NCI-H1417 treated with DMSO at 0.1 percent for 48 hours (cell line): ENCODE measurements at regions not wholly inside any gene's neighbourhood (a gene's known extent, or its start where the extent isn't known, plus 50 kb on each side); places are given as distances from the start of the nearest gene placed in this dataset.

ENCODE experiments used
- DNase-seq: peaks from one replicate; lab custom pipeline; 2025; lab: John Stamatoyannopoulos, UW

DNA sequence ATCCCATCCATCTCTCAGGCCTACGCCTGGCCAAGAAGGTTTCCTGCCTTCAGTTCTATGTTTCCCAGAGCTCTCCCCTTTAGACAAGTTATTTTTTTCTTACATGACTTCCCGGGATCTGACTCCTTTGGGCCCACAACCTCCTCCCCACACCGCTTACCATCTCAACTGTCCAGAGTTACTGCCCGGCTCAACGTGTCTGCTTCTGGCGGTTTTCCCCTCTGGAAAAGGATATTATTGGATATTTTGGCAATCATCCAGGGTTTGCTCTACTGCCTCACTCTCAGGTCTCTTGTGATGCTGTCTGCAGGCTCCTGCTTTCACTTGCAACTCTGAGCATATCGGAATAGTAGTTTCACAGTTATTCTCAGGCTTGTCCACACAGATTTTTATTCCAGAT lies 318.2 kb upstream of the CAMK1G start:
- no peak for DNase-seq

- DNase-seq = no peak
Measured at GRCh38 chr1:209266590-209267205, 316.8 kb upstream of the CAMK1G start.

GRCh38 chr1:209267968-209268367 lies 315.5 kb upstream of the CAMK1G start:
- DNase-seq = no peak

GRCh38 chr1:209268479-209268878 lies 315.0 kb upstream of the CAMK1G start:
- no peak for DNase-seq

DNA sequence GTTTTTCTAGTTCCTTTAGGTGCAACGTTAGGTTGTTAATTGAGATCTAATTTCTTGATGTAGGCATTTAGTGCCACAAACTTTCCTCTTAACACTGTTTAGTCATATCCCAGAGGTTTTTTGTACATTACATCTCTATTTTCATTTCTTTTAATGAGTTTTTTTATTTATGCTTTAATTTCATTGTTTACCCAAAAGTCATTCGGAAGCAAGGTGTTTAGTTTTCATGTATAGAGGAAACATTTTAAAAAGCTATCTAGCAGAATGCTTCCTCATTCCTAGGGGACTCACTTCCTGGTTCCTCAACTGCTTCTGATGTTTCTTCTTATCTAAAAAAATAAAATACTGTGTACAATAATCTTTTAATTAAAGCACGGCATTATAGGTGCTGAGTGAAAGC lies 307.2 kb upstream of the CAMK1G start:
- DNase-seq = no peak

- no peak for DNase-seq
Measured at GRCh38 chr1:209277662-209278061, 305.9 kb upstream of the CAMK1G start.

DNA sequence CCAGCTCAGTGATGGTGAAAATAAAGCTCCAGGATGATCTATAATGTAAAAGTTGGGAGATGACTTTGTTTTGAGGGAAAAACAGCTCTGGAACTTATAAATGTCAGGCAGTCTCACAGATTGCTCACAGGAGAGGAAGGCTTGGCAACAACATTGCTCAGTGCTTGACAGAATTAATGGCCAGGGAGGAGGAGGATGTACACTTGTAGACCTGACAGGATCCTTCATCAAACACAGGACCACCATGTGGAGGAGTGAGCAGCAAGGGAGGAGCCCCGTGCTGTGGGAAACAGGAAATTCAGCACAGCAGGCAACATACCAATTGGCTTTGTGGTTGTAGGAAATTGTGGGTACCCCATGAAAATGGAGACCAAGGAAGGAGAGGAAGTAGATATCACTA lies 291.8 kb upstream of the CAMK1G start:
- DNase-seq = no peak

- DNase-seq = peak; percentile 35
Measured at GRCh38 chr1:209302779-209303568, 280.5 kb upstream of the CAMK1G start.

- no peak for DNase-seq
Measured at GRCh38 chr1:209304166-209304565, 279.3 kb upstream of the CAMK1G start.

DNA sequence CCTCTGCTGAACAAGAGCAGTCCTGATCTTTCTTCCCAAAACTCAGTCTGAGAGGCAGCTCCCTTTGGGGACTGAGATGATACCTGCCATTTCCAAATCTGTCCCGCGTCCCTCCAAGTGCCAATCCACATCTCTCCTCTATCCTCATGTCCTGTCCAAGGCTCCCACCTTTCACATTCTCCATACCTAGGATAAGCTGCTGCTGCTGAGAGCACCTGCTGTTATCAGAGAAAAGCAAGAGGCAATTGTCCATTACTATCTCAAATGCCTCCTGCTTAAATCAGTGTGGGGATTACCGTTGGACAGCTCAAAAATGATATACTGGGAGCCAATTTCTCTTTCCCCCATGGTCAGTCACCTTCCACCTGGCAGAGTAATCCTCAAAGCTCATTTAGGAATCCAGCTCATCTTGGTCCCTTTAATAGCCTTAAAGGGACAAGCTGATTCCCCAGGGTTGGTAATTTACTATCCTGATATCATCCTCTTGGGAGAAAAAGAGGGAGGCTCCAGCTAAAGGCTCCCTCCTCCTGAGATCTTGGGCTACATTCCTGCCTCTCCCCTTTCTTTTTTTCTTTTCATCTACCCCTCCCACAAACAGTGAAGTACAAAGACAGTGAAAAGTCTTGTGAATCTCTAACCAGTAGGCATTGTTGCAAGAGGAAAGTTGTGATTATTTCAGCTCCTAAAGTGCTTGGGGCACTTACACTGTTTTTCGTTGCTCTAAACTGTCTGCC lies 278.1 kb upstream of the CAMK1G start:
- DNase-seq = no peak

DNA sequence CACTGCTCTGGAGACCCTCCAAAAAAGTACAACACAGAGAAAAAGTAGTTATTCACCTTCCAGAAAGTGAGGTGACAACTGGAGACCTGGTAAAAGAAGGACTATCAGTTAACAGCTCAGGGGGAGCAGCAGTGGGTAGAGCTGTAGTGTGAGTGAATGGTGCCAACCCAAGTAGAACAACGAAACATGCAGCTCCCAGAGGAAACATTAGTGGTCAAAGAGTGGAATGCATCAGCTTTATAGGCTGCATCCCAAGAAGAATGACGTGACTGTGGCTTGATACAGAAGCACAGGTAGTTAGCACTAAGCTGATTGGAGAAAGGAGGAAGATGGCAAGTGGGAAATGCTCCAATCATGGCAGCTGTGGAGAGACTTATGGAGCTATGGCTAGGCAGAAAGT lies 275.7 kb upstream of the CAMK1G start:
- no peak for DNase-seq

- DNase-seq = no peak
Measured at GRCh38 chr1:209309198-209309597, 274.3 kb upstream of the CAMK1G start.

DNA sequence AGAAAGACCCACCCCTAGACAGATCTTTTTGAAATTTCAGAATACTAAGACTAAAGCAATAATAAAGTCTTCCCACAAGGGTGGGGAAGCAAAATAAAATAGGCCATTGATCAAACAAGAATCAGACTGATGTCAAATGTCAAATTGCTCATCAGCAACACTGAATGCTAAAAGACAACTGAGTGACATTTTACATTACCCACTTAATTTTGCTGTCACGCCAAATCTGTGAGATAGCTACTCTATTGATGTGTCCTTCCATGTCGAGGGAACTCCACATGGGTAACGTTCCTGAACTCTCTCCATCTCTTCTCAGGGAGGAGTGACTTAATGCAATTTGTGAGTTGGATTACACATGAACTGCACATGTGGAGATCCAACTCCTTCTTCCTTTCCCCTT lies 271.7 kb upstream of the CAMK1G start:
- DNase-seq = no peak

GRCh38 chr1:209316929-209317328 lies 266.6 kb upstream of the CAMK1G start:
- no peak for DNase-seq

DNA sequence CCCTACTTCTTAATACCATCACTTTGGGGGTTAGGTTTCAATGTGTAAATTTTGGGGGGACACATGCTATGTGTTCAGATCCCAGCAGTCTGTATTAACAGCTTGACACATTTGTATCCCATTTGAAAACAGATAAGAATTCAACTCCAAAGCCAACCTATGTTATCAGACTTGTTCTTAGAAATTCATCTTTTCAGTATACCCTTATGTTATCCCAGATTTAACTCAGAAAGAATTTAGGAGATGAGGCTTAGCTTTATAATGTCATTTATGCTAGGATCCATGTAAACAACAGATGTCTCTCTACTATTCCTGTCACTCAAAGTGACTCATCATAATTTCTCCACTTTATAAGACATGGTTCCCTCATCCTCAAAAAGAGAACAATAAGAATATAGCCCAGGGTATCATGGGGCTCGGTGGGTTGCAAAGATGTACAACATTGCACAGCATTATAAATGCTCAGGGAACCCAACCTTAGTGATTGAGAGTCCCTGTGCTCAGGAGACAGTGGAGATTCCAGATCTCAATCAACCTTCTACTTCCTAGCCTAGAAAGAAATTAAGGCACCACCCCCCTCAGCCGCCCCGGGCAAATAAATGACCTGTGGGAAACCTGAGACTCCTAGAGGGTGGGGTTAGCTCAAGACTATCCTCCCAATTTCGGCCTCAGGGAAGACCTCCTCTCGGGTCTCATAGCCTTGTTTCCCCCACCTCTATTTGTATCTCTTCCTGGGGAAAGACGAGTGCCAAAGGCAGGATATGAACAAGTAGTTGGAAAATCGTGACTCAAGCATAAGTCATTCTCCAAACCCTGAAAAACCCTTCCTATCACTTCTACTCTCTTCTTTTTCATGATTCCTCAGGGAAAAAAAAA lies 265.1 kb upstream of the CAMK1G start:
- no peak for DNase-seq

DNA sequence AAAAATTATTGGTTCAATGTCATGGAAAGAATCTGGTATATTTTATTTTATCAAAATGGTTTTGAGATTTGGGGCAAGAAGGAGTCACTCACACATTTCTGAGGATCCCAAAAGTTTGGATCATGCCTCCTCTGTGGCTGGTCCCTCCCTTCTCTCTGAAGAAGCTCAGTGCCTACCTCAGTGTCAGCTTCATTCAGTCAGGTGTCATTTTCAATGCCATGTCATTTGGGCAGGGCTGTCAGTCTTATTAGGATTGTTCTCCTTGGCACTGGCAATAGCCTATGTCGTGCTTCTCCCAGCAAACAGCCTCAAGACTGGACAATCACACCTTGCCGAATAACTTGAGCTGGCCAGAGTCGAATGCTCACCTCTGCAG lies 264.5 kb upstream of the CAMK1G start:
- DNase-seq = no peak

DNA sequence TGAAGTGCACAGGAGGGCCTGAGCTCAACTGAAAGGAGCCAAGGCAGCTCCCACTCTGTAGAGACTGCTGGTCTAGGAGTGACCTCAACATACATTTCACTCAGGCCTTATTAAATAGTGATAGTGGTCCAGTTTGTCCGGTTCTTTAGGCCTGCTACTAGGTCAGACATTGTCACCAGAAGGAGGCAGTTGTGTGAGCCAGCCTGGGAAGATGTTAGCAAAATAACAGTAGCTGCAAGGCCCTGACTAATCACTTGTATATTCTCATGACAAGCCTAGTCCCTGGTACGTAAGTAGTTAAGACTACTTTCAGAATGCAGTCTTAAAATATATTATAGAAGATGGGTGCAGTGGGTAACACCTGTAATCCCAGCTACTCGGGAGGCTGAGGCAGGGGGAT lies 264.0 kb upstream of the CAMK1G start:
- DNase-seq = no peak

- no peak for DNase-seq
Measured at GRCh38 chr1:209323743-209324142, 259.8 kb upstream of the CAMK1G start.

- no peak for DNase-seq
Measured at GRCh38 chr1:209324901-209325871, 258.3 kb upstream of the CAMK1G start.

DNA sequence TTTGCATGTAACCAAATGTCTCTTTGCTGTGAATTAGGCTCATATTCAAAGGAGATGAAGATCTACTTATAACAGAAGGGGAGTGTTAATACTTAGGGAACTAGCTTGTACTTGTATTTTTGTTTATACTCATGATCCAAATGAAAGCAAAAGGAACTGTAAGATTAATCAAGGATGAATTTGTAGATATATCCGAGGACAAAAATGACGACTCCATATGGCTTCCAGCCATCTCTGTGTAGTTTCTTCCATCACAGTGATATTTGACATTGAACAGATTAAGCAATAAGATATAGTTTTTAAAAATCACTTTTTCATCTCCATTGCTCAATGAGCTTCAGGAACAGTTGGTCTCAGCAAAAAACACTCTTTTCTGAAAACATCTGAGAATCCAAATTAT lies 257.4 kb upstream of the CAMK1G start:
- no peak for DNase-seq

GRCh38 chr1:209326831-209327230 lies 256.7 kb upstream of the CAMK1G start:
- DNase-seq = no peak
